HFF-Myc (cell line): ENCODE measurements at regions not wholly inside any gene's neighbourhood (a gene's known extent, or its start where the extent isn't known, plus 50 kb on each side); places are given as distances from the start of the nearest gene placed in this dataset.
A peak's percentile ranks its signal among the peaks of the same experiment; 100 is the strongest.

Source experiments
- DNase-seq: peaks from one replicate; pipeline ENCODE4 v3.0.0-alpha.2; 2011; ENCODE audit warnings: low read depth; ENCODE audit errors: extremely low read depth
- H3K4me3 ChIP-seq: replicated peaks from 2 replicates; pipeline ENCODE4 v1.5.1; 2011; ENCODE audit warnings: low read depth, mild to moderate bottlenecking, control low read depth, low read length
- TF ChIP-seq, protein P1 (sequence below): IDR thresholded peaks from 2 replicates; pipeline ENCODE4 v1.5.1; 2012; ENCODE audit warnings: mild to moderate bottlenecking, low read depth, low read length, control low read depth; ENCODE audit errors: missing control alignments

DNA sequence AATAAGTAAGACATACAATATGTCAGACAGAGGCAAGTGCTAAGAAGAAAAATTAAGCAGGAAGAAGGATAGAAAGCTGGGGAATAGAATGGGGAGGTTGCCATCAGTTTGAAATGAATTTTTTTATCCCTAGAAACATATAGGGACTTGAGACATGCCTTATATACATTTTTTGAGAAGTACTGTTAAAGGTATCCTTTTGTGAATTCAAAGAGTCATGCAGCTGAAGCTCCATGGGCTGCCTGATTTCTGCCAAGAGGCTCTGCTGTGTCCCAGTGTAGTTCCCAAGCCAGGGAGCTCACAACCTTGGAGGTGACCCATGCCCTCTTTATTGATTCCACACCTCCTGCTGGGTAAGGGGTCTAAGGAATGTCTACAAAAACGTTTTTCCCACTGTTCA, 564.6 kb upstream of the DIPK2B start:
- DNase-seq, result no peak
- TF ChIP-seq, protein P1, sequence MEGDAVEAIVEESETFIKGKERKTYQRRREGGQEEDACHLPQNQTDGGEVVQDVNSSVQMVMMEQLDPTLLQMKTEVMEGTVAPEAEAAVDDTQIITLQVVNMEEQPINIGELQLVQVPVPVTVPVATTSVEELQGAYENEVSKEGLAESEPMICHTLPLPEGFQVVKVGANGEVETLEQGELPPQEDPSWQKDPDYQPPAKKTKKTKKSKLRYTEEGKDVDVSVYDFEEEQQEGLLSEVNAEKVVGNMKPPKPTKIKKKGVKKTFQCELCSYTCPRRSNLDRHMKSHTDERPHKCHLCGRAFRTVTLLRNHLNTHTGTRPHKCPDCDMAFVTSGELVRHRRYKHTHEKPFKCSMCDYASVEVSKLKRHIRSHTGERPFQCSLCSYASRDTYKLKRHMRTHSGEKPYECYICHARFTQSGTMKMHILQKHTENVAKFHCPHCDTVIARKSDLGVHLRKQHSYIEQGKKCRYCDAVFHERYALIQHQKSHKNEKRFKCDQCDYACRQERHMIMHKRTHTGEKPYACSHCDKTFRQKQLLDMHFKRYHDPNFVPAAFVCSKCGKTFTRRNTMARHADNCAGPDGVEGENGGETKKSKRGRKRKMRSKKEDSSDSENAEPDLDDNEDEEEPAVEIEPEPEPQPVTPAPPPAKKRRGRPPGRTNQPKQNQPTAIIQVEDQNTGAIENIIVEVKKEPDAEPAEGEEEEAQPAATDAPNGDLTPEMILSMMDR, result no peak
- H3K4me3 ChIP-seq, result peak overlapping the region; percentile 49

- no peak for DNase-seq
- TF ChIP-seq, protein P1, result no peak
- H3K4me3 ChIP-seq, result peak overlapping the region; percentile 30
Observed at GRCh38 chrX:45762699-45763647, 562.3 kb upstream of the DIPK2B start.

DNA sequence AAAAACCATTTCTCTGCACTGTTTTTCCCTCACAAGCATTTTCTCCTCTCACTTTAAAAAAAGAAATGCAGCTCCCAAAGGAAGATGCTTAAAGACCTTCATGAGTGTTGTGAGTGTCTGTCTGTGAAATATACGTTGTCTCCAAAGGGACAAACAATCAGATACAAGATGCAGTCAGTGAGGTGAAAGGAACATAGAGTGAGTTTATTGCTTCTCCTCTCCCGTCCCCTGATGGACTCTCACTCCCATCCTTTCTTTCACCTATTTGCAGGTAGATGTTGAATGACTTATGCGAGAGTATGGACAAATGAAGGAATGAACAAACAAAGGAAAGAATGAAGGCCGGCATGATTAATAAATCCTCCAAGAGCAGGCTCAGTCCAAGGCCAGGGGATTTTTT, 561.2 kb upstream of the DIPK2B start:
- TF ChIP-seq, protein P1, result no peak
- H3K4me3 ChIP-seq, result peak overlapping the region; percentile 15
- DNase-seq, result no peak

DNA sequence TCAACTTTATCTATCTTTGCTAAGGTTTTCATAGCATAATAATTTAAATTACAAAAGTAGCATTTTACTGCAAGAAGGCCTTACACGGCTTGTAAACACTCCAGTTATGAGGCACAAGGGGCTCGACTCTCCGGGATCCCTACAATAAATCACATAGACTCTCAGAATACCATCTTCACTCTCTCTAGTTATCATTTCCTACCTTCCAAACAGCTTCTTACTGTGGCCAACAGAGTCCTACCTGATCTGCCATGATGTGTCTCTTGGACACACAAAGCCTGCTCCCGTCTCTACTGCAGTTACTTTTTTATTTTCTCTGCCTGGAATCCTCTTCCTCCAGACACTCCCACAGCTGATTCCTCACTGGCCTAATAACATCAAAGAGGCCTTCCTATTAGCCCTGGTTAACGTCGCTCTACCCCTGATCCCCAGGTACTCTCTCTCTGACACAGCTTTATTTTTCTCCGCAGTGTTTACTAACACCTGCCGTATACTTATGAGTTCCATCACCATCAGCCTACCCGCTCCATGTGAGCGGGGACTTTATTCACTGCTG, 559.6 kb upstream of the DIPK2B start:
- no peak for DNase-seq
- H3K4me3 ChIP-seq, result peak overlapping the region; percentile 19
- TF ChIP-seq, protein P1, result no peak

DNA sequence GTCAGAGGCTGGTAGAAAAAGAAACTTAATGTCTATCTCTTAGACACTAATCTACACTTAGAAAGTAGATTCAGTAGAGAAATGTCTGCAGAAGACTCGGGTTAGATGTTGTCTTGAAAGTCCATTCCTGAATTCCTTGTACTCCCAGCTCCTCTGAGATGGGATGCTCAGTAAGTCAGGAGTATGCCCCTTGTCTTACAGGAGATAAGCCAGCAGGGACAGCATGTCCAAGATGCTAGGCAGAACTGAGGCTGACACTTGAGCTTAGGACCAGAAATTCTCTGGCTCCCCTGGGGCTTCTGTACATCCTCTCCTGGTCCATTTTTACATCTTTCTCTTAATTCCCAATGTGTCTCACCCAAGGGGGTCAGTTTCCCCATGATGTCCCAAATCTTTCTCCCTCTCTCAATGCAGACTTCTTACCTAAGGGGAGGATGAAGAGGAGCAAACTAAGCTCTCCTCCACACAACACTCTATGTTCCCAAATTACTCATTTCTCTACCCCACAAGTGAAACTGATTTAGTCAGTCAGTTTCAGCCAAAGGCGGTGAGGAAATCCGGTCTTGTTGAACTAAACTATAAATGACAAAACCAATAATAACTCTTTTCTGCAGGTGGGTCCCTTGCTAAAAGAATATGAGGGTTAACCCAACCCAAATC, 558.2 kb upstream of the DIPK2B start:
- TF ChIP-seq, protein P1, result no peak
- H3K4me3 ChIP-seq, result no peak overlapping the region
- DNase-seq, result no peak

DNA sequence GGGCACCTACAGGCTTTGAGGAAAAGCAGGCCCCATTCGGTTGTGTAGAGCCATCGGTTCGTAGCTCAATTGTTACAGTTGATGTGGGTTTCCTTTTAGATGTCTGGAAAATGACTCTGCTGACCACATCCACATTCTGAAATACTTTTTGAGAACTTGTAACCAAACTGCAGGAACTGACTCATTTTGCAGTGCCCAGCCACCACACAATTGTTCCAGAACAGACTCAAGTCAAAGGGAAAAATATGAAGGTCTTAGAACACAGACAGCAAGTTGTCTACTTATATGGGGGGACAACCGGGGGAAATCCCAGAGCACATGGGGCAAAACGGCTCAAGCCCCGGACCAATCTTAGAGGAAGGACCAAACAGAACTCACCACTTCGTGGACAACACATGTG, 557.6 kb upstream of the DIPK2B start:
- H3K4me3 ChIP-seq, result no peak overlapping the region
- no peak for DNase-seq
- TF ChIP-seq, protein P1, result no peak
